GM19452 (cell line): ENCODE measurements at regions not wholly inside any gene's neighbourhood (a gene's known extent, or its start where the extent isn't known, plus 50 kb on each side); places are given as distances from the start of the nearest gene placed in this dataset.
"Not testable (repeated sequence)": the region's sequence is repeated elsewhere in the genome, so short reads cannot be mapped to it uniquely, and the experiment has no call there.

Experiments
- ATAC-seq: cut with Tn5 transposase; IDR thresholded peaks from one replicate; pipeline ENCODE4 v1.9.1; 2021; ENCODE audit not compliant: unreplicated experiment

DNA sequence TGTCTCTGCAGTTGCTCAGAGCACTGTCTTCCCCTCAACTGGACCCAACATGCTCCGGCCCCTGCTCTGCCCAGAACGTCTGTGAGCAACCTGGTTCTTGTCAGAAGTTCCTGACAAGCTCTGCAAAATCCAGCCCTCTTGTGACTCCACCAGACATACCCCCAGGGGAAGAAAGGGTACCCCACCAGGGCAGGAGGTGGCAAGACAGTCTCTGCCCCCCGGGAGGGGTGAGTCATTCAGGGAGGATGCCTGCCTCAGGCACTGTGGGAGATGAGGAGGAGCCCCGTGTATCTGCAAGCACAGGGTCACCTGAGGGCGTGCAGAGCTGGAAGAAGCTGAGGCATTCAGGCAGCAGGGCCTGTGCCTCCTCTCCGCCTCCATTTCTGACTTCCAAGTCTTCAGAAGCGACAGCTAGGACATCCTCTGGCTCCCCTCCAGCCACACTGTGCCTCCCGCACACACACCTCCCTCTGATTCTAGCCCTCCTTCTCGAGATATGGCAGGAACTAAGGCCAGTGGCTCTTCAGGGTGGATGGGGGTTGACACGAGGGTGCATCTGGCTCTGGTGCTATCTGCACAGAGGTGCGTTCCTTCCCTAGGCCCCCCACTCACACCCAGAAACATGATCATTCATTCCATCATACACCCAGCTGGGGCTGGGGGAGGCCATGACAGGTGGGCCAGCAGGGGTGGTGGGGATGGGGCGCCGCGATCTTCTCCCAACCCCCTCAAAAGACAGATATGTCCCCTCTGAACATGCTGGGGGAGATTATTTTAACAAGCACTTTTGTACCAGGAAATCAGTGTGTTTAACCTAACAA is 222.2 kb downstream of the CYP26B1 start:
- ATAC-seq = no peak

- peak; percentile 80 for ATAC-seq
Observed at GRCh38 chr2:71923887-71924533, 223.7 kb downstream of the CYP26B1 start.

DNA sequence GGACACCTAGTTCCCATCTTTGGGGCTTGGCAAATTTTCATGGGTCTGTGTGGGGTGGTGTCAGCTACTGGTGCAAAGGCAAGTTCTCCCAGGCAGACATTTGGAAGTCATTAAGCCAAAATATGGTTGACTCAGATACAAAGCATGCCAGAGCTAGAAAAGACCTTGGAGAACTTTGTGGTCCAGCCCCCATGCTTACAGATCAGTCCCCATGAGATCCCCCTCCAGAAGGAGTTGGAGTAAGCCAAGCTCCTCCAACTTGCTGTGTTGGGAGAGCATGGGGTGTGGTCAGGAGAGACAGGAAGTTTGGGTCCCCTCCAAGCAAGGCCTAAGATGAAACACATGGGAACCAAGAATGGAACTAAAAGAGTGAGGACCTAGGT is 224.5 kb downstream of the CYP26B1 start:
- no peak for ATAC-seq

DNA sequence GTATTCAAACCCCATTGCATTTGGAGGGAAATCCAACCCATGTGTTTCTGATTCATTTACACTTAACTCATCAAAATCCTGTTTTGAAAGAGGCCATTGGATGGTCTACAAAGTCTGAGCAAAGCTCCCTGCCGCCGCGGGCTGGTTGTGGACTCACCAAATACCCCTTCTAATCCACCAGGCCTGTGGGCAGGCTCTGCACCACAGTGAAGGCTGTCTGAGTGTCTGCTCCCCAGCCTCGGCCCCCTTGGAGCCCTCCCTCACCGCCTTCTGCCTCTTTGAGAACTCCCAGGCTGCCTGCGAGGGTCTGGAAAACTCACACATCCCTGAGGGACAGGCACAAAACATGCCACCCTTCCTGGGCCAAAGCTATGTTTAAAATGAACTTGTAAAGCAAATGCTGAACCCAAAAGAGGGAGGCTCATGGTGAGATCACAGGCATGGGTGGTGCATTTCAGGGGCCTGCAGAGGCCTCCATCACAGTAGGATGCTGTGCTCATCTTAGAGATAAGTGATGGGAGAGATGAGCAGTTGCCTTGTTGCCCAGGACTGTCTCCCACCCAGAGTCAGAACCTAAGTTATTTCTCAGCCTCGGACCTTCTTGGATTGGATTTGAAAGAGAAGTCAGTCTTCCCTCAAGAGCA is 225.0 kb downstream of the CYP26B1 start:
- no peak for ATAC-seq

DNA sequence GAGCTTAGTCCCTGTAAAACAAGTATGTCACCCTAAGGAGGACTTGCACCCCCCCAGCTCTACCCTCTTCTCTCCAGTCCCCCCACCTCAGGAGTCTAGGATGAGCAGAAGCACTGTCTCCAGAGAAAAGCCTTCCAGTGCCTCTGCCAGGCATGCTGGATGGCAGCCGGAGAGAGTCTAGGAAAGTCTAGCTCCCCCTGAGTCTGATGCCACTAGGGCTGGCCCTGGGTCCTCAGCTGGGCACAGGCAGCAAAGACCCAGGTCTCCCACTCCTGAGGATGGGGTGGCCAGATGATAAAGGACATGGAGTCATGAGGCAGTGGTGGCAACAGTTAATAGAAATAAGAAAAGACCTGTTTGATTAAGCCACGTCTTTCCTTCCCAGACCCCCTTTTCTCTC is 225.6 kb downstream of the CYP26B1 start:
- ATAC-seq = no peak

- ATAC-seq = not testable (repeated sequence)
Observed at GRCh38 chr2:71920819-71921218, 226.8 kb downstream of the CYP26B1 start.

- no peak for ATAC-seq
Observed at GRCh38 chr2:71919708-71920107, 228.0 kb downstream of the CYP26B1 start.

GRCh38 chr2:71910277-71910676 is 237.4 kb downstream of the CYP26B1 start:
- no peak for ATAC-seq

DNA sequence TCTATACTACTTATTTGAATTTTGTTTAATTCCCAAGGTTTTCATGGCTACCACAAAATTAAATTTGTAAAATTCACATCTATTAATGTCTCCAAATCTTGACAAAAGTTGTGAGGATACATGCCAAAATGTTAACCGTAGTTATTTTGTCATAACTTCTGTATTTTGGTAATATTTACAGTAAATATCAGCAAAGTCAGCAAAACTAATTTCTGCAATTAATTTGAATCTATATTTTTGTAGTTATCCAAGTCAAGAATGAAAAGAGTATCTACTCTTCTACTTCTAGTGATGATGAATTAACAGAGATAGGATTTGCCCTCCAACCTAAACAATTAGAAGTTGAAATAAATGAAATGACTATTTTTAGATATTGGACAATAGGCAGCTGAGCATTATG is 238.9 kb downstream of the CYP26B1 start:
- no peak for ATAC-seq

GRCh38 chr2:71907503-71907902 is 240.2 kb downstream of the CYP26B1 start:
- ATAC-seq = no peak

DNA sequence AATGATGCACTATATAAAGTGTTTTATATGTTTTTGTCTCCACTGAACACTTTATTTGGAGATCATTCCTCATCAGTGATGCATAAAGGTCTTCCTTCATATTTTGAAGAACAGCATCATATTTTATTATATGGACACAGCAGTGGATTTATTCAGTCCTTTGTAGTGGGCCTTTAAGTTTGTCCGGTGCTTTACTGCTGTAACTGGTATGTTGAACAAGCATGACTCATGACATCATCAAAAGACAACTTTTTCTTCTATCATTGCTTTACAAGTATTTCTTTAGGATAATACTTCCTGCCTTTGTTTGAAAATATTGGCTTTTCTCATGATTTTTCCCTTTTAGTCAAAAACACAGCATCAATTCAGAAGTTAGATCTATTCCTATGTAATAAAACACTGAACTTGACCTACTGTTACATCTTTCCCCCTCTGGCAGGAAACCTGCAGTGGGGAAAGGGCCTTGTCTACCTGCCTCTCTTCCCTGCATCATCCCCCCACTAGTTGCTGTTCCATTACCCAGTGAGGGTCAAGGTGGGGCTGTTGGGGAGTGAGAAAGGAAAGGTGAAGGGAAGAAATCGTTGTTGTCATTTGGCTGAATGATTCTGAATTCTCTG is 241.2 kb downstream of the CYP26B1 start:
- no peak for ATAC-seq

GRCh38 chr2:71905205-71905604 is 242.5 kb downstream of the CYP26B1 start:
- no peak for ATAC-seq

GRCh38 chr2:71903841-71904240 is 243.8 kb downstream of the CYP26B1 start:
- ATAC-seq = no peak

- no peak for ATAC-seq
Observed at GRCh38 chr2:71901466-71901865, 246.2 kb downstream of the CYP26B1 start.

DNA sequence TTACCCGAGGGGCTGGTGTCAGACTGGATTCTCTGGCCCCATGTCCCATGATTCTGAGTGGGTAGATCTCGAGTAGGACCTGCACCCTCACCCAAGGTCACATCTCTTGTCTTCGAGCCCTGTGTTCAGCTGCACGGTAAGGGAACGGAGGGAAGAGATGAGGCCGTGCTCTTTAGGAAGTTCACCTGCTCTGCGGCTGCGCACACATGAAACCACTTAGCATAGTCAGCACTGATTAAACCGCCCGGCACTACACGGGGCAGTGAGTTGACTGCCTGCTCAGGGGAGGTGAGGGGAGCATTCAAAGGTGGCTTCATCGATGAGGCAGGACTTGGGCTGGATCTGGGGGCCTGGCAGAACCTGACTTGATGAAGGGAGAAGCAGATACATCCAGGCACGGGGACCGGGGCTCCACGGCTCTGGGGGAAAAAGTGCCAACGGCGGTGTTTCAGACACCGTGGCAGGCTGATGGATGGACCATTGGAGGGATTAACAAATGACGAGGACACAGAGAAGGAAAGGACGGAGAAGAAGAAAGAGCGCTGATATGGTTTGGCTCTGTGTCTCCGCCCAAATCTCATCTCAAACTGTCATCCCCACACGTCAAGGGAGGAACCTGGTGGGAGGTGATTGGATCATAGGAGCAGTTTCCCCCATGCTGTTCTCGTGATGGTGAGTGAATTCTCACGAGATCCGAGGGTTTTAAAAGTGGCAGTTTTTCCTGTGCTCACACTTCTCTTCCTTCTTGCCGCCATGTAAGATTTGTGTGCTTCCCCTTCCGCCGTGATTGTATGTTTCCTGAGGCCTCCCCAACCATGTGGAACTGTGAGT is 248.6 kb downstream of the CYP26B1 start:
- ATAC-seq = no peak

DNA sequence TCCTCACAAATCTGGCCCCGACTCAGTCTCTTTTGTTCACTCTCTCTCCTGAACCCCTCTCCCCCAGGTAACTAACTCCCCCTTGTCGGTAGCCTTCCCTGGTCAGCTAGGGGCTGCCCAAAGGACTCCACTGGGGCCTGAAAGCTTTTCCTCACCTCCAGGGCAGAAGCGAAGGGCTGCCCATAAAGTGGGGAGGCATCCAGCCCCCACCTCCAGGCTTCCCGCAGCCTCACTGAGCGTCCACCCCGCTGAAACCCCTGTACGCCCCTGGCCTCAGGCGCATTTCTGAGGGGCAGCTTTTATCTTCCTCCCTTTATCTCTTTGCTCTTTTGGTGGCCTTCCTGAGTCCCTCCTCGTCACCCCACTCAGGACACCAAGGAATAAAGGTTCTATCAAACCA is 249.3 kb downstream of the CYP26B1 start:
- no peak for ATAC-seq

DNA sequence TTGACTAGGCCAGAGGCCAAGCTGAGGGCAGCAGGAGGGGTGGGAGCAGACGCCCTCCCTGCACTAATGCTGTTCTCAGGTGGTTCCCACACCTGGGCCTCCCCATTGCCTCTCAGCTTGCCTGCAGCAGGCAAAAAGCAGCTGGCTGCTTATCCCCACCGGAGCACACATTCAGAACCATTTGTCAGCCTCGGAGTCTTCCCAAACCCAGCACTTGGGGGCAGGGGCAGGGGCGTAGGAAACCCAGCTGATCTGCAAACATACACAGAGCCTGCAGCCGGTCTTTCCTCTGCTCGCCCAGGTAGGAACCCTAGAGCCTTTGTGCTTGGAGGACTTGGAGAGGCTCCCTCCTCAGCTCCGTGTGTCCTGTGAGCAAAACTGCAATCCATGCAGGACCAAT is 249.8 kb downstream of the CYP26B1 start:
- ATAC-seq = no peak

GRCh38 chr2:71897137-71897480 is 250.6 kb downstream of the CYP26B1 start:
- ATAC-seq = no peak

GRCh38 chr2:71896385-71897136 is 251.1 kb downstream of the CYP26B1 start:
- ATAC-seq = no peak
